ENCODE measurements at regions not wholly inside any gene's neighbourhood (a gene's known extent, or its start where the extent isn't known, plus 50 kb on each side); places are given as distances from the start of the nearest gene placed in this dataset.

DNA sequence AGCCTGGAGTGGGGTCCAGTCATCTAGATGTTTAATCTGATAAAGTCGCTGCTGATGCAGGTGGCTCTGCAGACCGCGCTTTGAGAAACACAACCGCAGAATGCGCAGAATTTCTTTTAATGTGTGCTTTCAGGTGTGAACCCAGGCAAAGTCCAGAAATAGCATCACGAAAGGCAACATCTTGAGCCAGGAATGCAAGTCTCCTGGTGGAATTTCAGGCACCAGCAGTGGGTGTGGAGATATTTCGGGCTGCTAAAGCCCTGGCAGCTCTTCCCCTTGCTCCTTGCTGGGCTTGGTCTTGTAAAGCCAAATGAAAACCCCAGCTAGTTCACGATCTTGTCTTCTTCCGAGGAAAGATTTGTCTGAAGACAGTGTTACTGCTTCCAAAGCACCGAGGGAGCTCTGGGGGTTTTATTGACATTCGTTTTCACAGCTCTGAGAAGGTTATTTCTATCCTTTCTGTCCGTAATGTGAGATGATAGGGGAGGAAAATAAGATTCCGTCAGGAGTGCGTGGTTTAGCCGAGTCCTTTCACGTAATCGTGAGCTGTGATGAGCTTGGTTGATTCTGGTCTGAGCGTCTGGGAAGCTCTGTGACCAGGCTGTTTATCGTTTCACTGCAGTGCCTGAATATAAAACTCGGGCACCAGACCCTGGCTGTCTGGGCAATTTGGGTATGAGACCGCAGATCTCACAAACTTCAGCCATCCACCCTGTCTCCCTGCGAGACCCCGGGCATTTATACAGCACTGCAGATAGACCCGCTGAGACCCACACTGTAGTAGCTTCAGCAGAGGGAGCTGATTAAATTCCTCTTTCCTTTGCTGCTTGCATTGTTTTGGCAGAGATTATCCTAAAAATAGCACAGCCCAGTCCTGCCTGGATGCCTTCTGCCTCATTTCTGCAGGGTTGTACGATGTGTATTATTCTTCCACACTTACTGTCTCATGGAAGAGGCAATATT is 67.0 kb upstream of the SLC25A26 start:
- TF ChIP-seq, protein P1, sequence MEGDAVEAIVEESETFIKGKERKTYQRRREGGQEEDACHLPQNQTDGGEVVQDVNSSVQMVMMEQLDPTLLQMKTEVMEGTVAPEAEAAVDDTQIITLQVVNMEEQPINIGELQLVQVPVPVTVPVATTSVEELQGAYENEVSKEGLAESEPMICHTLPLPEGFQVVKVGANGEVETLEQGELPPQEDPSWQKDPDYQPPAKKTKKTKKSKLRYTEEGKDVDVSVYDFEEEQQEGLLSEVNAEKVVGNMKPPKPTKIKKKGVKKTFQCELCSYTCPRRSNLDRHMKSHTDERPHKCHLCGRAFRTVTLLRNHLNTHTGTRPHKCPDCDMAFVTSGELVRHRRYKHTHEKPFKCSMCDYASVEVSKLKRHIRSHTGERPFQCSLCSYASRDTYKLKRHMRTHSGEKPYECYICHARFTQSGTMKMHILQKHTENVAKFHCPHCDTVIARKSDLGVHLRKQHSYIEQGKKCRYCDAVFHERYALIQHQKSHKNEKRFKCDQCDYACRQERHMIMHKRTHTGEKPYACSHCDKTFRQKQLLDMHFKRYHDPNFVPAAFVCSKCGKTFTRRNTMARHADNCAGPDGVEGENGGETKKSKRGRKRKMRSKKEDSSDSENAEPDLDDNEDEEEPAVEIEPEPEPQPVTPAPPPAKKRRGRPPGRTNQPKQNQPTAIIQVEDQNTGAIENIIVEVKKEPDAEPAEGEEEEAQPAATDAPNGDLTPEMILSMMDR (IDR thresholded peaks at IDR 0.05; ENCODE audit: insufficient read depth, low read length, poor library complexity, severe bottlenecking), result no peak
- no peak for TF ChIP-seq EZH2phosphoT487 (conservative IDR thresholded peaks at IDR 0.05; ENCODE audit: low read length)

Measured in SU-DHL-6 (cell line).